PFSK-1 (cell line): ENCODE measurements at regions not wholly inside any gene's neighbourhood (a gene's known extent, or its start where the extent isn't known, plus 50 kb on each side); places are given as distances from the start of the nearest gene placed in this dataset.

ENCODE experiments used
- POLR2AphosphoS5 ChIP-seq: IDR thresholded peaks from 2 replicates; pipeline ENCODE4 v1.6.1; 2012; ENCODE audit warnings: low read depth, mild to moderate bottlenecking, control low read depth, low read length, moderate library complexity
- SIN3A ChIP-seq: IDR thresholded peaks from 2 replicates; pipeline ENCODE4 v1.6.1; 2012; ENCODE audit warnings: mild to moderate bottlenecking, low read length, moderate library complexity, borderline replicate concordance; ENCODE audit not compliant: insufficient read depth

DNA sequence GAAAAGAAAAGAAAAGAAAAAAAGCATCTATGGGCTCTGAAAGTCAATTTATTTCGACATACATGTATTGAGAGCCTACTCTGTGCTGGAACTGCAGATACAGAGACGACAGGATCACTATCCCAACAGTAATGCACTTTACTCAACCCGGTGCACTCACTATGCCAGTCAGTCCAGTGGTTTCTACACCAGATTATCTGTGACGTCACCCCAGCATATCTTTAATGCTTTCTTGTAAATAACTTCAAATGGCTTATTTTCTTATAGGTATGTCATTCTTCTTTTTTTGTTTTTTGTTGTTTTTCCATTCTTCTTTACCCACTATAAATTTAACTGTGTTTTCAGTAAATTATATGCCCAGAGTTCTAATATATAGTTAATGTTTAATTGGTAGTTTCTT, 800.0 kb upstream of the FANCL start:
- TF ChIP-seq POLR2AphosphoS5 (no peak), SIN3A (no peak)
